ENCODE measurements at regions not wholly inside any gene's neighbourhood (a gene's known extent, or its start where the extent isn't known, plus 50 kb on each side); places are given as distances from the start of the nearest gene placed in this dataset.
"Not testable (repeated sequence)": the region's sequence is repeated elsewhere in the genome, so short reads cannot be mapped to it uniquely, and the experiment has no call there.

DNA sequence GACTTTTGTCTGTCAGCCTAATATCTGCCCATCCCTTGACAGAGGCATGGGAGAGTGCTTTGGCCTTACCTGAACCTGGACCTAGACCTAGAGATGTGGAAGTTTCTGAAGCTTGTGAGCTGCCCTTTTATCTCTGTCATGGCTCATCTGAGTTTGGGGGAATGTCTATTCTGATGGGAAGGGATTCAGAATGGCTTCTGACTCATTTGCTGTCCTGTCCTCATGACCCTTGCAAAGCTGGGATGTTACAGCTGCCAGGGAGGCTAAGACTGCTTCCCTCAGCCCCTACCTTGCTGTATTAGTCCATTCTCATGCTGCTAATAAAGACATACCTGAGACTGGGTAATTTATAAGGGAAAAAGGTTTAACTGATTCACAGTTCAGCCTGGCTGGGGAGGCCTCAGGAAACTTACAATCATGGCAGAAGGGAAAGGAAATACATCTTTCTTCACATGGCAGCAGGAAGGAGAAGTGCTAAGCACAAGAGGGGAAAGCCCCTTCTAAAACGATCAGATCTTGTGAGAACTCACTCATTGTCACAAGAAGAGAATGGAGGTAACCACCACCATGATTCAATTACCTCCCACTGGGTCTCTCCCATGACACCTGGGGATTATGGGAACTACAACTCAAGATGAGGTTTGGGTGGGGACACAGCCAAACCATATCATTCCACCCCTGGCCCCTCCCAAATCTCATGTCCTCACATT, 252.2 kb downstream of the ERMARD start:
- in situ Hi-C loops (cut with MboI; ENCODE audit: low sequenced_read_pairs), result no loop called here

DNA sequence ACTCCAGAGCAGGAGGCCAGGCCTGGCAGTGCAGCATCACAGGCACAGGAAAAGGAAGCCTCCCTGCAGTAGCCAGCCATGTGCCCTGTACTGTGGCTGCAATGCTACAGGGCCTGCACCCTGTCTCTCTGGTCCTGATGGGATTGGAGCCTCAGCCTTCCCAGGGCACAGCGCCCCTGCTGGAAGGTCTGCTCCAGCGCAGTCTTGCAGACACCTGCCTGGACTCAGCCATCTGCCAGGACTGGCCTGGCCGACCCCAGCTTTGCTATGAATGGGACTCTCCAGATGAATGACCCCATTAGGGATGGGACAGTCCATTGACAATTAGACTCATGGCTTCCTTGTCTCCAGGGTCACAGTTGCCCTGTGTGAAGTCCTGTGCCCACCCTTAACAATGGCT, 251.6 kb downstream of the ERMARD start:
- in situ Hi-C loops (cut with MboI; ENCODE audit: low sequenced_read_pairs), result no loop called here

DNA sequence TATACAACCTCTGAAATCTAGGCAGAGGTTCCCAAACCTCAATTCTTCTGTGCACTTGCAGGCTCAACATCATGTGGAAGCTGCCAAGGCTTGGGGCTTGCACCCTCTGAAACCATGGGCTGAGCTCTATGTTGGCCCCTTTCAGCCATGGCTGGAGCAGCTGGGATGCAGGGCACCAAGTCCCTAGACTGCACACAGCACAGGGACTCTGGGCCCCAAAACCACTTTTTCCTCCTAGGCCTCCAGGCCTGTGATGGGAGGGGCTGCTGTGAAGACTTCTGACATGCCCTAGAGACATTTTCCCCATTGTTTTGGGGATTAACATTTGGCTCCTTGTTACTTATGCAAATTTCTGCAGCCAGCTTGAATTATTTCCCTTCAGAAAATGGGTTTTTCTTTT, 250.4 kb downstream of the ERMARD start:
- in situ Hi-C loops (cut with MboI; ENCODE audit: low sequenced_read_pairs), result not testable (repeated sequence)

DNA sequence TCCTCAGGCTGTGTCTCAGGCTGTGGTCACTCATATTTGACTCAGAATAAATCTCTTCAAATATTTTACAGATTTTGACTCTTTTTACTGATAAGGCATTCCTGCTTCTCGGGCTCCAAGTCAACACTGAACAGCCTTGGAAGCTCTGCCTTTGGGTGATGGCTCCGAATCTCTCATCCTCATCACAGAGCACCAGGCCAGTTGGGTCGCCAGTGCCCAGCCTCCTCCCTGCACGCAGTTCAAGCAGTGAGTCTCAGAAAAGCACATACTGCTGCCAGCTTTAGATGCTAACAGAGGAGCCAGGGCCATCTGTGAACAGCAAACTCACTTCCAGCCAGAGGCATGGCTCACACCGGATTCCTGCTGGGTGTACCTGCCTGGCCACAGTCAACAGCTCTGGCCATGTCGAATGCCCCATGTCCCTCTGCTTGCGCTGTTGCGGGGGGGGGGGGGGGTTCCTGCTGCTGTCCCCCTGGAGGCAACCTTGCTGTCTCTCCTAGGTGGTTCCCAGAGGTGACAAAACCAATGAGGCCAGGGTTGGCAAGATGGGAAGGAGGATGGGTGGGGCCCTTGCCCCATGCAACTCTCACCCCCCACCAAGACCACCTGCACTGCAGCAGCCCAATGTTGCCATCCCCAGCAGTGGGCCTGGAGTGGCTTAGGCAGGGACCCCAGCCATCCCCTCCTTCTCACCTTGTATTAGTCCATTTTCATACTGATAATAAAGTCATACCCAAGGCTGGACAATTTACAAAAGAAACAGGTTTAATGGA, 248.8 kb downstream of the ERMARD start:
- in situ Hi-C loops (cut with MboI; ENCODE audit: low sequenced_read_pairs), result no loop called here

DNA sequence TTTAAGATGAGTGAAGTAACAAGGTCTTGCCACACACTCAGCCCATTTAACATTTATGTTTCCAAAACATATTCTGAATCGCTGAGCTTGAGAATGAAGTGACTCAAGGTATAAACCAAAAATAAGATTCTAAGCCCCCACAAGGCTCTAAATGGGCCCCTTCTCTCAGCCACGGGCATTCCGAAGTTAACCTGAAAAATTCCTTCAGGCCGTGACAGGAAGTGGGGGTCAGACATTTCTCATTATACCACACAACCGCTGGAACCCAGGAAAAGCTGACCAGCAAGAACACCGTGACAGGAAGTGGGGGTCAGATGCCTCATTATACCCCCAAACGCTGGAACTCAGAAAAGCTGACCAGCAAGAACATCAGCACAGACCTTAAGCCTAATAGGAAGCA, 247.9 kb downstream of the ERMARD start:
- in situ Hi-C loops (cut with MboI; ENCODE audit: low sequenced_read_pairs), result no loop called here

DNA sequence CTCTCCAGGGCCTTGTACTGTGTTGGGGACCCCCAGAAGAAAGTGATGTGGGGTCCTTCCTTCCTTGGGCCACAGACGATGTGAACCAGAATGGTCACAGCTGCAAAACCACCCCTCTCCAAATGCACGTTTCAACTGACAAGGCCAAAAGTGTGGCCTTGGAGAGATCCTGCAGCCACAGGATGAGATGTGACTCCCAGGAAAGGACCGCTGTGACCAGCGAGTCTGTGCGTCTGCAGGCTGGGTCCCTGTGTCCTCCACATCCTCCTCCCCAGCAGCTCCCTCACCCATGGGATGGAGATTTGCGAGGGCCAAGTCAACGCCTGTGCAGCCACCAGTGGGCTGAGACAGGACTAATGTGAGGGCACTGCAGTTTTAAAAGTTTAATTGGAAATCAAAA, 247.0 kb downstream of the ERMARD start:
- in situ Hi-C loops (cut with MboI; ENCODE audit: low sequenced_read_pairs), result no loop called here

DNA sequence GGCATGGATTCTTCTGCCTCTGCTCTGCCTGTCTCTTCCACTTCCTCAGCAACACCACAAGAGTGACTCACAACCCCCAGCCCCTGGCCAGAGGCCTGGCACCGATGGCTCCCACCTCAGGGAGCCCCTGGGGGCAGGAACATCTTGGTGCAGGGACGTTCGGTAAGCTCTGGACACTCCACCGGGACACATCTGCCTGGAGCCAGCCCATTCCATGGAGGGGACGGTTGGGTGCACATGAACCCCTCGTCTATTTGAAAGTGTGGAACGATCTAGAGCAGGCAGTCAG, 246.5 kb downstream of the ERMARD start:
- in situ Hi-C loops (cut with MboI; ENCODE audit: low sequenced_read_pairs), result no loop called here

DNA sequence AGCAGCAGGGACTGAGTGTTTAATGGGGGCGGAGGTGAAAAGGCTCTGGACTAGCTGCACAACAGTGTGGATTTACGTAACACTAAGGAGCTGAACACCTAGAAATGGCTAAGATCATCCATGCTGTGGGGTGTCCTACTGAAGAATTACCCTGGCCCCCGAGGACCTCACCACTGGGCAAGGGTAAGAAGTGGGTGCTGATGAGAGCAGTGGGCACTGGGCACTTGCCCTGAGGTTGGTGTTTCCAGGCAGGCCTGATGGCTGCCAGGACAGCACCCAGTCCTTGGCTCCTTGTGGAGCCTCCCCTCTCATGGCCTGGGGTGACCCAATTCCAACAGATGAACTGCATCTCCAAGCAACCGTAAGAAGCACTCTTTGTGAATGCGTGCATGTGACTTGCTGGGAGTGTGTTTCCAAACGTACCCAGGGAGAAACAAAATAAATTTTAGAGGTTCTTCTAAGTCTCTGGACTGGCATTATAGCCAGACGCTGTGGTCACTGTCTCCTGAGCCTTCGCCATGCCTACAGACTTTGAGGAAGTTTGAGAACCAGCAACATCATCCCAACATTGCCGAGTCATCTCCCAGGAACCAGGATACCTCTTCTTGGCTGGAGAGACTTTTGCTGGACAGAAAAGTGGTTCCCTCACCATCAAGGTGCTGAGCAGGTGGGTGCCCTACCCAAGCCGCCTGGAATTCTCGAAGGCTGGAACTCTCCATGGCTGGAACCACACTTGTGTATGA, 245.9 kb downstream of the ERMARD start:
- in situ Hi-C loops (cut with MboI; ENCODE audit: low sequenced_read_pairs), result no loop called here

DNA sequence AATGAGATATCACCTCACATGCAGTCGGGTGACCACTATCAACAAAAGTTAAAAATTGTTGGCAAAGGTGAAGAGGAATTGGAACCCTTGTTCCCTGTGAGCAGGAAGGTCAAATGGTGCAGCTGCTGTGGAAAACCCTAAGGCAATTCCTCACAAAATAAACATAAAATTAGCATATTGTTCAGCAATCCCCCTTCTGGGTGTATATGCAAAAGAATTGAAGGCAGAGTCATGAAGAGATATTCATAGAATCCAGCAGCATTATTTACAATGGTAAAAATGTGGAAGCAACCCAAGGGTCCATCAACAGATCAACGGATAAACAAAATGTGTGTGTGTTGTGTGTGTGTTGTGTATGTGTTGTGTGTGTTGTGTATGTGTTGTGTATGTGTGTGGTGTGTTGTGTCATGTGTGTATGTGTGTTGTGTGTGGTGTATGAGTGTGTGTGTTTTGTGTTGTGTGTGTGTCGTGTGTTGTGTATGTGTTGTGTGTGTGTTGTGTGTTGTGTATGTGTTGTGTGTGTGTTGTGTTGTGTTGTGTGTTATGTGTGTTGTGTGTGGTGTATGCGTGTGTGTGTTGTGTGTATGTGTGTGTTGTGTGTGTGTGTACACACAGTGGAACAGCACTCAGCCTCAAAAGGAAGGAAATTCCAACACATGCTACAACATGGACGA, 245.1 kb downstream of the ERMARD start:
- in situ Hi-C loops (cut with MboI; ENCODE audit: low sequenced_read_pairs), result no loop called here

DNA sequence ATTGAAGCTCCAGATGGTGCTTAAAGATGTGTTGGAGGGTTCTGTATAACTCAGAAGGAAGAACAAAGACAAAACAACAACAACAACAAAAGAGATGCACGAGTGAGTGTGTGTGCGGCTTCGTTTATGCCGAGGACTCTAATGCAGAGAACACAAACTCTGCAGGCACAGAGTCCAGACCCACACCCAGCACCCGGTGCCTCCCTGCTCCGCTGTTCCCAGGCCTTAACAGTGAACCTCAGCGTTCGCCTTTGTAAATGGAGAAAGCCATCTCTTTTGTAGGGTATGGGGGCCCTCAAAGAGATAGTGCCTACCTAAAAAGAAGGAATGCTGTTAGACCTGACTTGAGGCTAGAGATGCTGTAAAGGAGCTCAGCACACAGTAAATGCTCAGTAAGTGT, 243.3 kb downstream of the ERMARD start:
- in situ Hi-C loops (cut with MboI; ENCODE audit: low sequenced_read_pairs), result no loop called here

DNA sequence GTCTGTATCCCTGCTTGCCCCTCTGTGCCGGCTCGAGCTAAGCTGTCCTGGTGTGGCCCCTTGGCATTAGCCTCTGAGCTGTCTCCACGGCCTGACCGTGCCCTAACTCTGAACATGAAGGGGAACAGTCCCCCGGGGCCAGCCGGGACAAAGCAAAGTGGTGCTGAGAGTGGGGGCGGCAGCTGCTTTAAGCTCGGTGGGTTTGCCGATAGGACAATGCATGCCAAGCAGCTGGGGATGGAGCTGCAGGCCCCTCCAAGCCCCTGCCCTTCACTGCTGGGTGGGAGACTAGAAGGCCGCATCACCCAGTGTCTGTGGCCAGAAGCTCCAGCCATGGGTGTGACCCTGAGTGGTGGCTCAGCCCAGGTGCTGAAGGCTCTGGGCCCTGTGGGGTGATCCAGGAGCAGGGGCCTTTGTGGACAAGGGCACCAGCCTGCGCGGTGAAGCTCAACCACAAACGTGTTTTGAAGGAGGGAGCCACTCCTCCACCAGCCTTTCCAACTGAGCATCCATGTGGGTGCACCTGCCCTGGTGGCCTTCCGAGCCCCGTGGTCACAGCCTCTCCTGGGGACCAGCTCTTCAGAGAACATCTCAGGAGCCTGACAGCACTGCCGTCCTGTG, 242.5 kb downstream of the ERMARD start:
- in situ Hi-C loops (cut with MboI; ENCODE audit: low sequenced_read_pairs), result no loop called here

DNA sequence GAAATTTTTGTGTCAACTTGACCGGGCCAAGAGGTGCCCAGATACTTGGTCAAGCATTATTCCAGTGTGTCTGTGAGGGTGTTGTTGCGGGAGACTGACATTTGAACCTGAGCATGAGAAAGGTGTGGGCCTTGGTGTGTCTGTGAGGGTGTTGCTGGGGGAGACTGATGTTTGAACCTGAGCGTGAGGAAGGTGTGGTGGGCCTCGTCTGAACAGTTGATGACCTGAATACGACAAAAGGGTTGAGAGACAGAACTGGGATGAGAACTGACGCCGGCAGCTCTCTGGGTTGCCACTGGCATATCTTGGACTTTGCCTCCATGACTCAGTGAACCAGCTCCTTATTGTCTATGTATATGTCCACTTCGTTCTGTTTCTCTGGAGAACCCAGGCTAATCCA, 240.5 kb downstream of the ERMARD start:
- in situ Hi-C loops (cut with MboI; ENCODE audit: low sequenced_read_pairs), result no loop called here

DNA sequence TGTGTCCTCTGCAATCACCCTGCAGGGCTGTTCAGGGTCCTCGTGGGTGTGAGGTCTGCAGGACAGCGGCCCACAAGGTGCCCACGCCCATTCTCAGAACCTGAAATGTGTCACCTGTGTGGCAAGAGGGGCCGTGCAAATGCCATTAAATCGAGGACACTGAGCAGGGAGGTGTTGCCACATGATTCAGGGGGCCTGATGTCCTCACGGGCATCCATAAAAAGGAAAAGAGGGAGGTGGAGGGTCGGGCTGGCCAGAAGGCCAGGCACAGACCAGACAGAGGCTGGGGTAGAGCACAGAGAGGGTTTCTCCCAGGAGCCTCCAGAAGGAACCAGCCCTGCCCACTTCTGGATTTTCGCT, 239.6 kb downstream of the ERMARD start:
- in situ Hi-C loops (cut with MboI; ENCODE audit: low sequenced_read_pairs), result no loop called here

DNA sequence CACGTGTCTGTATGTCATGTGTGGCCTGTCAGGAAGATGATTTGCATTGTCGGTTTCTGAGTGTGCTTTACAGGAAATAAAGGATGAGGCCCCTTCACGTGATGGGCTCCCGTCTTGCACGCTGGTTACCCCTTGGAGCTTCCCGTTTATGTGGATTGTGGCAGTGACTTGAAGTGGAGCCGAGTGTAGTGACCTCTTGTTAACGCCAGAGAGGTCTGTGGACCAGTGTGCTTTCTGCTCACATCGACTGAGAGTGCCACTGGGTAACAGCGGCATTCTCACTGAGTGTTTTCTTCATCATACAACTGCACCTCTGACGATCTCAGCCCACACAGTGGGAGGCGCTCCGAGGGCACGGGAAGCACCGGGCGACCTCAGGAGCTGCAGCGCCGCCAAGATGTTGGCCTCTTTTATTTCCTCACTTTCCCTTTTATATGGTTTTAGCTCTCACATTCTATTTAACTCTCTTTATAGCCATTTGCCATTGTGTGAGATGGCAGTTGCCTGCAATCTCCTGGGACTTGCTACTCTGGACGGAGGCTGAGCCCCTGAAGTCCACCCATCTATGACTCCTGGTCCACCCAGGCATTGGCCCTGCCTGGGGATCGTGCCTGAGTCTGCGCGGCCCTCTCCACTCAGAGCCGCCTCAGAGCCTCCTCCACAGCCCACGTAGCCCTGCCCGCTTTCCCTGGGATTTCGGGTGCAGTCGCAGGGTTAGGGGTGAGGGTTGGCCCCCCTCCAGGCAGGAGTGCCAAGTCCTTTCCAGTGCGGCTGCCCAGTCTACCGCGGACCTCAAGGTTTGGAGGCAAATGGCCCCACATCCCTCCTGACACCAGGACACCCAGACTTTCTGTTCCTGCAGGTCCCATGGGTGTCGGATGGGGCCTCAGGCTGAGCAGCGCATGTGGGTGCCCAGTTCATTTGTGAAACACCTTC, 238.9 kb downstream of the ERMARD start:
- in situ Hi-C loops (cut with MboI; ENCODE audit: low sequenced_read_pairs), result no loop called here

DNA sequence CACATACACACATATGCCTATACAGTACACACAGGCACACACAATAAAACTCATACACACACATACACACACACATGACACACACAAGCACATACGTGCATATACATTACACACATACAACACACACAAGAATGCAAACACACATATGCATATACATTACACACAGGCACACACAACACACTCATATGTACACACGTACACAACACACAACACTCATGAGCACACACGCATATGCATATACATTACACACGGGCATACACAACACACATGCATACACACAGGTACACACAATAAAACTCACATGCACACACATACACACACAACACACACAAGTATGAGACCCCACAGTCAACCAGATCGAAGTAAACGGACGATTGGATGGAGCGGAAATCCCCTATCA, 238.2 kb downstream of the ERMARD start:
- in situ Hi-C loops (cut with MboI; ENCODE audit: low sequenced_read_pairs), result no loop called here

DNA sequence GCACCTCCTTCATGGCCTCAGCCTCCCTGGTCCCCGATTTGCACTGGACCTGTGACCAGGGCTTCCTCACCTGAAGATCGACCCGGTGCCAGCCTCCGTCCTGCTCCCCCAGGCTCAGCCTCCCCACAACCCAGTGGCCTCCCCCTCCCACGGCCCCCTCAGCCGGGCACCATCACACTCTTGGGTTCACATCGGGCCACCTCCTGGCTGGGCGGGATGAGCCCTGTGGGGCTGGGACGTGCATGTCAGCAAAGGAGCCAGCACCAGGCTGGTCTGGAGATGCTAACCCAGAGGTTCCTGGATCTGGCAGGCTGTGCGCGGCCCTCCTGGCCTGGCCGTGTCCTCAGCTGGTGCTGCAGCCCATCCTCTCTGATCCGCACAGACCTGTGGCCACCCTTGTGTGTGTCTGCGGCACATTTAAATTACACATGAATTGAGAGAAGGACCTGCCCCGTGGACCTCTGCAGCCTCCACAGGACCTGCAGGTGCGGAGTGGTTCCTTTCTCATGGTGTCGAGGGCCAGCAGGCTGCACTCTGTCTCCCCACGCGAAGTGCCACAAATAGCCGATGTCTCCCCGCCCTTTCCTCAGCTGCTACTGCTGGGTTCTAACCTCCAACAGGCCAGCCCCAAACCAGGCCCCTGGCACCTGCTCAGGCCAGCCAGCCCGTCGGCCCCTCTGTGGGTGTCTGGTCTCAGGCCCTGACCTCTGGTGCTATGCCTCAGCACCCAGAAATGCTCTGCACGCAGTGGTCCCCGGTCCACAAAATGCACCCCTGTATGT, 237.5 kb downstream of the ERMARD start:
- in situ Hi-C loops (cut with MboI; ENCODE audit: low sequenced_read_pairs), result no loop called here

DNA sequence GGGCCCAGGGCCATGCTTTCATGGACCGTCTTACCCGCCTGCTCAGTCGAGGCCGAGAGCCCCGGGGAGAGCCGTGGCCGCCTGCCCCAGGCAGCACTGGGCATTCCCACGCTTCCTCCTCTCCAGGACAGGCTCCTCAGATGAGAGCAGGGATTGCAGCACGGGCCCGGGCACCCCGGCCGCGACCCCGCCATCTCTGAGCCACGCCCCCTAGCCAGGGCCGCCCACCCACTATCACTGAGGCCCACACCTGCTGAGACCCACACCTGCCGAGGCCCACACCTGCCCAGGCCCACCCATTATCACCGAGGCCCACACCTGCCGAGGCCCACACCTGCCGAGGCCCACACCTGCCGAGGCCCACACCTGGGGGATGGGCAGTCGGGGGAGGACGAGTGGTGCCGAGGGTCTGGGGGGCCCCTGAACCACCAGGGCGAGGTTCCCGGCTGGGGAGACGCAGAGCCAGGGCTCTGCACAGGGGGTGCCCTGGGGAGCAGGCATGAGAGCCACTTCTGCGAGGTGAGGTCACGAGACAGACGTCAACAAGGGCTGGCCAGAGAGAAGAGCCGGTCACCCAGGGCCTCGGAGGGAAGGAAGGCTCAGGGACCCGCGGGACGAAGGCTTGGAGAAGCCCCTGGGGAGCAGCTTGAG, 235.6 kb downstream of the ERMARD start:
- in situ Hi-C loops (cut with MboI; ENCODE audit: low sequenced_read_pairs), result no loop called here

DNA sequence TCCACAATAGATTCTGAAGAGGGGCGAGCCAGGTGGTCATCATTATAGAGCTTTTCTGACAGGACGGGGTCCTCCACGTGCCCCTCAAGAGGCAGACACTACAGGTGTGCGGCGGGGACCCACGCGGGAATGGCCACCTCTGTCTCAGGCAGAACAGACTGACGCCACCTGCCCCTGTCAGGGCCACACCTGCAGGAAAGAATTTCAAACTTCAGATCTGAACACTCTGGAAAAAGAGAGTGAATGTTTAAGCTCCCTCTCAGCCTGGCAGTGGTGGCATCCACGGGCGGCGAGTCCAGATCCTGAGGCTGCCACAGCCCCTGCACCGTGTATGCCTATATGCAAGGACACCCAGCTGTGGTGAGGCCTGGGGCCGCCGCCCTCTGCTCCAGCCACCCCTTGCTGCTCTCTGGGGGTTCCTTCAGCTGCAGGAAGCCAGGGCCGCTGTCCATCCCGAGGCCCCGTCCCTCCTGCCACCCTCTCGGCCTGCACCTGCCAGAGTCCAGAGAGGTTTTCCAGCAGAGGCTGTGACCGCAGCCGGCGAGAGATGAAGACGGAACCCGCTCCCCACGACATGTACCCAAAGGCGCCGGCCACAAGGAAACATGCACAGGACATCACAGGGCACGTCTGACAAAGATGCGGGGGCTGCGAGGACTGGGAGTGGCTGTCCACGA, 234.9 kb downstream of the ERMARD start:
- in situ Hi-C loops (cut with MboI; ENCODE audit: low sequenced_read_pairs), result no loop called here

Measured in HL-60/S4 (cell line).